GM18519 (cell line): ENCODE measurements at regions not wholly inside any gene's neighbourhood (a gene's known extent, or its start where the extent isn't known, plus 50 kb on each side); places are given as distances from the start of the nearest gene placed in this dataset.

Experiments
- ATAC-seq: cut with Tn5 transposase; IDR thresholded peaks from one replicate; pipeline ENCODE4 v1.9.1; 2021; ENCODE audit warnings: mild to moderate bottlenecking, moderate library complexity; ENCODE audit not compliant: unreplicated experiment, low FRiP score

- ATAC-seq = no peak
Measured at GRCh38 chr7:45343746-45344145, 186.2 kb downstream of the RAMP3 start.

DNA sequence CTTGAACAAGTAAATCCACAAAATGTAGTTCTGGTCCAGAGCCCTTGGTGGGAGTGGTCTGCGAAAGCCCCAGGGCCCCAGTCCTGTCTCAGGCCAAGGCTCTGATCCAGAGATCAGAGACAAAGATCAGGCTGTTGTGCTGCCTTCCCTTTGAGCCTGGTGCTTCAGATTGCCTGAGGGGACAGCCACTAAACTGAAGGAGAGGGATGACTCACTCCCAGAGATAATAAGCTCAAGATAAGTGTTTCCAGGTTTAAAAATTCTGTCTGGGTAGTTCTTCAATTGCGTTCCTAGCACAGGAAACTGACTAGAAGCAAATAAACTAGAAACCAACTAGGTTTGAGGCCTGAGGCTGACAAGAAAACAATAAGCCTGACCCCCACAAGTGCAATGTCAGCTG is 190.2 kb downstream of the RAMP3 start:
- no peak for ATAC-seq

GRCh38 chr7:45349090-45349489 is 191.5 kb downstream of the RAMP3 start:
- ATAC-seq = no peak

DNA sequence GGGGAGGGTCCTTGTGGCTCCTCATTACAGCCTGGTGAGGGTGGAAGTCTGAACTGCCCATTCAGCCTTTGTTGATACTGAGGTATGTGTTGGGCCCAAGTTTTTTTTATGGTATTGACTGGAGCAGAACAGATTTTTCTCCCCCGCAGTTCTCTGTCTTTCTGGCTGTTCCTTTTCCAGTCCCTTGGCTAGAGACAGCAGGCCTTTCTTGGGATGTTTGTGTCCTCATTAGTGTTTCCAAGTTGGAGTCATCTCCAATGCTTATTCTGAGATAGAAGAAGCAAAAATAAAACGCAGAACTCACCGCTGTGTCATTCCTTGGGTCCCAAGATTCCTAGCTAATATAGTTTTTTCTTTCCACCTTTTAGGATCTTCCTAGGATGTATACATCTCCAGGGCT is 193.3 kb downstream of the RAMP3 start:
- ATAC-seq = no peak

DNA sequence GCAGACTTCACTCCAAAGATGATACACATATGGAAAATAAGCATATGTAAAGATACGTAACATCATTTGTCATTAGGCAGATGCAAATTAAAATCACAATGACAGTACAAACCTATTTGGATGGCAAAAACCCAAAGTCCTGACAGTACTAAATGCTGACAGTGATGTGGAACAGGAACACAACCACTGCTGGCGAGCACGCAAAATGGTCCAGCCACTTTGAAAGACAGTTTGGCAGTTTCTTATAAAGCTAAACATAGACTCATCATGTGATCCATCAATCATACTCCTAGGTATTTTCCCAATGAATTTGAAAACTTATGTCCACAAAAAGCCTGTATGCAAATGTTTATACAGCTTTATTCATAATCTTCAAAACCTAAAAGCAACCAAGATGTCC is 200.7 kb downstream of the RAMP3 start:
- ATAC-seq = no peak

GRCh38 chr7:45359250-45359649 is 201.7 kb downstream of the RAMP3 start:
- no peak for ATAC-seq

DNA sequence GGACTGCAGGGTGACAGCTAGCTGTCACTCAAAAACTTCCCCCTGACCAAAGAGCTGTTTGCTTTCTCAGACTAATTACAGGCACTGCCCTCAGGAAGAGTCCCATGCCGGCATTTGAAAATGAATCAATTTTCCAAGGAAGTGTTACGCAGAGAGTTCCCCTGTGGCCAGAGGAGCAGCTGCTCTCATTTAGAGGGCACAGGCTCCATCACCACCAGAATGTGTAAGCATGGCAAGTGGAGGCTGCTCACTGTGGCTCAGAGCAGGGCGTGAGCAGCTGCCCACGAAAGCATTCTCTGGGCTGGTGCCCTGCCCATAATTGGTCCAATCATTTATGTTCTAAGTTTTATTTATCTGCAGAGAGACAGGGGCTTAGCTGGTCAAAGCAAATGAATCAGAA is 202.2 kb downstream of the RAMP3 start:
- no peak for ATAC-seq

- no peak for ATAC-seq
Measured at GRCh38 chr7:45363669-45364068, 206.1 kb downstream of the RAMP3 start.

DNA sequence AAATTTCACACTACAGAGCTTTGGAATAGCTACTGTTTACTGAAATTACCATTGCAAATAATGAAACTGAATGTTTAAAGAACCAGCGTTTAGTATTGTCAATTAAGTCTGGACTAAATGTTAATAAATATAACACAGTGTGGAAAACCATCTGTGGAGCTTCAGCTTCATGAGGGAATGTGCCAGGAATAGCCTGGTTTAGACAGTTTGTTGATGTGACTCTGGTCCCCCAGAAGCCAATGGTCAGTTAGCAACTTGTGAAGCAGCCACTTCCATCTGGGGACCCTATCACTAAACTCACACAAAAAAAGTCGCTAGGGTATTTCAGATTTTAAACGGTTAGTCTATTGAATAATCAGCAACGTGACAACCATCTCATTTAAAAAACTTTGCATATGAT is 207.8 kb downstream of the RAMP3 start:
- no peak for ATAC-seq

DNA sequence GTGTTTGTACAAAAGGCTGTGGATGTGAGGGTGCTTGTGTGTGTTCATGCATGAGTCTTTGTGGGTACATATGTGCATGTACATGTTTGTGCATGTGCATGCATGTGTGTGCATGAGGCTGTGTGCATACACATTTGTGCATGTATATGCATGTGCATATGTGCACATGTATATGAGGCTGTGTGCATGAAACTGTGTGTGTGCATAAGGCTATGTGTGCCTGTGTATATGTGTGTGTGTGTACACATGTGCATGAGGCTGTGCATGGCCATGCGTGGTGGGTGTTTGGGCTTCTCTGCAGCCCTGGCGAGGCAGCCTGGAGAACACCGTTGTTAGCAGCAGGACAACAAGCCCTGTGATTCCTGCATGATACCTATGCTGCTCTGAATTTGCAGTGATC is 207.7 kb upstream of the ADCY1 start:
- ATAC-seq = no peak

DNA sequence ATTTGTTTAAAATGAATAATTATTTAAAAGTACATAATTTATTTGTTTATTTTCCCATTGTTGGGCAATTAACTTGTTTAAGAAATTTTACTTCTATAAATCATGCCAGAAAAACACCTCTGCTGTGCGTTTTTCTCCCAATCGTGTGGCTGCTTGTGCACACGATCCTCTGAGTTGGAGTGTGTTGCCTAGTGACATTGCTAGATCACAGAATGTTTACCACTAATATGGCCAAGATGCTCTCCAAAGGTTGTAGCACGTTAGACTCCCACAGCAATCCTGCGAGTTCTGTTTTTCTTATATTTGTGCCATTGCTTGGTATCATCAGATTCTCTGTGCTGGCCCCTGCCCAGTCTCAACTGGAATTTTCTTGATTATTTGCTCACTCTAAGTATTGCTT is 207.1 kb upstream of the ADCY1 start:
- ATAC-seq = no peak

GRCh38 chr7:45368129-45368807 is 205.9 kb upstream of the ADCY1 start:
- no peak for ATAC-seq

DNA sequence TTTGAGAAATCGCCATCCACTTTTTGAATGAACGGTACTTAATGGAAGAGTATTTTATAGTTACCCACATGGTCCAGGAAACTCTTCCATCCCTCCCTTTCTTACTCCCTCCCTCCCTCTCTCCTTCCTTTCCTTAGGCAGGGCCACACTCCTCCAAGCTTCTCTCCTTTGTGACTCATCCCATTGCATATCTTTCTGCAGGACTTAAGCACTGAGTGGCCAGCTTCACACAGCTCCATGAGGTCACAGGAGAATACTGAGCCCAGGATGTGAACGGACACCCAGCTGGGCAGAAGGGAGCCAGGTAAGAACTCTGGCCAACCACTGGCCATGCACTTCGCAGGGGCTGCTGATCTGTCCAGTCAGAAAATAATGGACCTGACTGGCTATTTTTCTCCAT is 189.7 kb upstream of the ADCY1 start:
- ATAC-seq = no peak

DNA sequence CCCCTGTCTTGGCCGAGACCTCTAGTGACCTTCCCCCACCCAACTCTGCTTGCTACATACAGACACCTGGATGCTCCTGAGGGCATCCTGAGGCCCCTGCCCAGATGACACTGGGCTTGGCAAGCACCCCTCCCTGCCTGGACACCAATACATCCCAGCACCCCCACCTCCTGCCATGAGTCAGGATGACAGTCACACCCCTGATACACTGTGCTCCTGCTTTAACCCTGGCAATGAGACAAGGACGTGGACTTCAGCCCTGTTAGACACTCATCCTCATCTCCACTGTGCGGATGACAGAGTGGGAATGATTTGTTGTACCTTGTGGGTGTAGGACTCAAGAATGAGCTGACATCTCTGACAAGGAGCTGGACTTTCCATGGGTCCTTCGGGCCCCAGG is 186.3 kb upstream of the ADCY1 start:
- no peak for ATAC-seq

DNA sequence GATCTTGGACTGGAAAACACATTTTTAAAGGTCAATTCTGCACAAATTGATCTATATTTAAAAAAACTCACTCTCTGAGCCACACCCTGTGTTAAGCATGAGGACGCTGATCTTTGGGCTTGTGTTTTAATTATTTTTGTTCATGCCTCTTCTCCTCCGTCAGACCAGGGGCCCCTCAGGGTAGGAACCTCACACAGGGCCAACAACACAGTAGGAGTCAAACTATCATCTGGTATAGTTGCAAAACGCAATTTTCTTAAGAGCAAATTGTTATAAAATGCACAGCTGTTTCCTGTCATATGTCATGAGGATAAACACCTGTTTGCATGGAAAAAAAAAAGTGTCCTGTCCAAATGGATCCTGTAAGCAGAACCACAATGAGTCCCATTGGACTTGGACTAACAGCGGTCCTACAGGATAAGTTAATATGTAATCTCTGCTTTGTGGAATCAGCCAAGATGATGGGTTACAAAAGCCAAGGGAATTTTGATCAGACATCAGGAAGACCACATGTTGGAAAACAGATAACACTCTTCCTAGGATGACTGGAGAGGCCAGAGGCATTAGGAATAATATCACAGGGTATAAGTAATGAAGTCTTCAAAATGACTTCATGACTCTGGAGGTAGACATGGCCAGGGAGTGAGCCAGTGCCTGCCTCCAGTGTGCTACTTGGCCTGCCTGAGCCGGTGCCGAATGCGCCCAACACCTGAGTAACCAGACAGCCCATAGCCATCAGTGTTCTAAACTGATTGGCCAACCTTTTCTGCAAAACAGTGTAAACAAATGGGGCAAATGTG is 184.9 kb upstream of the ADCY1 start:
- ATAC-seq = no peak

DNA sequence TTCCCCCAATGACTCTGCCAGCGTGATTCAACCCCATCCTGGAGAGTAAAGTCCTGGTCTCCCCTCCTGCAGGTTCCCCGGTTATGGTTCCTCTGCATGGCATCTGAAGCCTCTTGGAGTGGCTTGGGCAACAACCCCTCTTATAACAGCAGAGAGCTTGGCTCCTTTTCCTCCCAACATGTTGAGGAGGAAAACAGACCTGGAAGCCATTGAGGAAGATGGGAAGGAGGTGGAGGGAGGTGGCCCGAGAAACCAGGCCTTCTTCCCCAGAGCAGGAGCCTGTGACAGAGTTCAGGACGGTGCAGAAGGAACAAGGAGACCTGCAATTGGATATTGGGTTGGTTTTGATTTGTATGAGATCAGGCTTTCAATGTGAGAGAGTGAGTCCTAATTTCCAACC is 184.0 kb upstream of the ADCY1 start:
- ATAC-seq = no peak

GRCh38 chr7:45390731-45391130 is 183.4 kb upstream of the ADCY1 start:
- no peak for ATAC-seq

DNA sequence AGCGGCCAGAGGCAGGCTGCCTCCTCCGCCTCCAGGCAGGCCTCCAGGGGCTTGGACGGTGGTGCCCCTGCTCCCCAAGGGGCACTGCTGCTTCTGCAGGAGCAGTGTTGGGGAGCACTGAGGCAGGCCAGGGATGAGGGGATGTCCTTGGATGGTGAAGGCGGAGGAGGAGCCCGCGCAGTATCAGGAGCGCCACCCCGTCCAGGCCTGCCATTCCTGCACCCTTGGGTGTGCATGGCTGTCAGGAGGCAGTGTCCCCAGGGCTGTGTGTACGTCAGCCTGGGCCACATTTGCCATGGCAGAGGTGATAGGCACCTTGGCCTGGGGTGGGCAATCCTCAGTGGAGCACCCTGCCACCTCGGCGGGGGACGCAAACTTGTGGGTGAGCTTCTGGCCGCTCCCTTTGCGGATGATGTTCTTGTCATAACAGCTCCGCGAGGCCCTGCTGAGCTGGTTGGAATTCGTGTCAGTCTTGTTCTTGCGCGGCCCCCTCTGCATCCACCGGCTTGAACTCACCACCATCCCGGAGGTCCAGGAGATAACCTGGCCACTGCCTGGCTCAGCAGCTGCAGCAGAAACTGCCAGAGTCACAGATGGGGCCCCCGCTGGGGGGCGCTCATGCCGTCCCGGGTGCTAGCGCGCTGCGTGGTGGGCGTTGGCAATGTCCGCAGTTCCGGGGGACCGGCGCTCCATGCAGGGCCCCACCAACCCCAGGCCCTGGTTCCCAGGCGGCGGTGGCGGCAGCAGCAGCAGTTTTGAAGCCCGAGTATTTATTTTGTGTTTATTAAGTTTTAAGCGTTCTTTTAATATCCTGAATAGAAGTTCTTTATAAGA is 182.3 kb upstream of the ADCY1 start:
- ATAC-seq = no peak

GRCh38 chr7:45394117-45394708 is 180.0 kb upstream of the ADCY1 start:
- no peak for ATAC-seq

DNA sequence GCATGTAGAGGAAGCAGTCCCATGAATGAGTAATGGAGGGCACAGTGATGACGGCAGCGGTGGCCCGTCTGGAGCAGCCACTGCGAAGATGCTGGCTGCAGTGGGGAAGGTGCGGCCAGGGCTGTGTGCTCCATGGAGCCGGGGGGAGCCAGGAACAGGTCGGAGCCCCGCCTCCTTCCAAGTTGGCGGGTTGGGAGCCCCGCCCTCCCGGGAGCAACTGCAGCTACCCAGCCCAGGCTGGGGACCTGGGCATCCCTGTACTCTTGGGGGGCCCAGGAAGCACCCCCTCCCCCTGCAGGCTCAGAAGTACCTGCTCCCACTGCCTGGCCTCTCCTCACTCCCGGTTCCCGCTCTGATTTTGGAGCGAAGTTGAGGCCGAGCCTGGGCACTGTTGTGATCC is 175.1 kb upstream of the ADCY1 start:
- ATAC-seq = no peak

DNA sequence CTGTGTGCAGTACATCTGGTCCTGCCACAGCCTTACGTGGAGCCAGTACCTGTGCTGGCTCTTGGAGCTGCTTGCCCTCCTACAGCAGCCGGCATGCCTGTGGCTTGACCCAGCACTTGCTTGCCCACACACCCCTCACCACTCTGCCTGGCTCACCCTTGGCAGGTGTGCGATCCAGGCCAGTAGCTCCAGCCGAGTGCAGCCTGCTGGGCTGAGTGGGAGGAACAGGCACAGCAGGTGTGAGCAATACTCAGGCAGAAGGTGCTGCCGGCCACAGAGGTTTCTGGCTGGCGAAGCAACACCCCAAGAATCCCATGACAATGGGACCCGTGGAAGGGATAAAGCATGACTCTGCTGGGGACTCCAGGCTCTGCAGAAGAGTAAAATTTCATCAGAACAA is 173.5 kb upstream of the ADCY1 start:
- no peak for ATAC-seq
